Activated CD4-positive, alpha-beta T cell treated with anti-CD3 and anti-CD28 coated beads, Interleukin-2, amount 10 ng/mL, durations not matched to agents 24 days and 14 days (primary cell): ENCODE measurements at regions not wholly inside any gene's neighbourhood (a gene's known extent, or its start where the extent isn't known, plus 50 kb on each side); places are given as distances from the start of the nearest gene placed in this dataset.

Experiments used
- DNase-seq: peaks from one replicate; pipeline ENCODE4 v3.0.0; 2022
- H3K27ac Mint-ChIP-seq: one replicate; pipeline ENCODE4 v1.8.0; 2022; ENCODE audit warnings: mild to moderate bottlenecking, mixed read lengths
- H3K27me3 Mint-ChIP-seq: one replicate; pipeline ENCODE4 v1.8.0; 2022; ENCODE audit warnings: mixed read lengths
- H3K36me3 Mint-ChIP-seq: one replicate; pipeline ENCODE4 v1.8.0; 2022; ENCODE audit warnings: low read depth, mild to moderate bottlenecking, mixed read lengths
- H3K4me1 Mint-ChIP-seq: one replicate; pipeline ENCODE4 v1.8.0; 2021; ENCODE audit warnings: mixed read lengths
- H3K4me3 Mint-ChIP-seq: one replicate; pipeline ENCODE4 v1.8.0; 2022; ENCODE audit warnings: mild to moderate bottlenecking, moderate library complexity, mixed read lengths
- H3K9me3 Mint-ChIP-seq: one replicate; pipeline ENCODE4 v1.8.0; 2021; ENCODE audit warnings: mixed read lengths
- intact Hi-C: fragments of 100-400 bp; cut with micrococcal nuclease; formaldehyde crosslinking; loops from one replicate; pipeline ENCODE4 v1.15.1; 2023

- H3K9me3 Mint-ChIP-seq = peaks cover 4% of the 10 kb centered on the region
- H3K27me3 Mint-ChIP-seq = no peaks in the 10 kb centered on the region
- no peaks in the 10 kb centered on the region for H3K4me1 Mint-ChIP-seq
- no peaks in the 10 kb centered on the region for H3K36me3 Mint-ChIP-seq
- DNase-seq = no peak
- H3K4me3 Mint-ChIP-seq = no peak overlapping the region
- intact Hi-C loops = no loop called here
- H3K27ac Mint-ChIP-seq = no peak overlapping the region
Measured at GRCh38 chr3:104816716-104817115, 550.0 kb upstream of the ALCAM start.

DNA sequence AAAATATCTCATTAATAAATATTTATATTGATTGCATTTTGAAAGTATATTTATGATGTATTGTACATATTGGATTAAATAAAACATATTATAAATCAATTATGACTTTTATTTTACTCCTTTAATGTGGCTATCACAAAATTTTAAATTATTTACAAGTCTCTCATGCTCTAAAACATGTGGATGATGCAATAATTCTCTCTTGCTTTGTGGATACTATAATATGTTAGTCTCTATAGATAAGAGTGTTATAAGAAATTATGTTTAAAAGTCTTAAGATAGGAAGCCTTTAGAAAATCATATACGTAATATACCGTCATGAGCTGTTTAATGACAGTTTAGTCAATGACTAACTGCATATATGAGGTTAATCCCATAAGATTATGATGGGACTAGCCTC is 547.4 kb upstream of the ALCAM start:
- Mint-ChIP-seq H3K9me3 (peaks cover 4% of the 10 kb centered on the region), H3K27me3 (no peaks in the 10 kb centered on the region), H3K27ac (no peak overlapping the region), H3K4me1 (no peaks in the 10 kb centered on the region), H3K4me3 (no peak overlapping the region), H3K36me3 (no peaks in the 10 kb centered on the region)
- intact Hi-C loops = no loop called here
- DNase-seq = no peak

DNA sequence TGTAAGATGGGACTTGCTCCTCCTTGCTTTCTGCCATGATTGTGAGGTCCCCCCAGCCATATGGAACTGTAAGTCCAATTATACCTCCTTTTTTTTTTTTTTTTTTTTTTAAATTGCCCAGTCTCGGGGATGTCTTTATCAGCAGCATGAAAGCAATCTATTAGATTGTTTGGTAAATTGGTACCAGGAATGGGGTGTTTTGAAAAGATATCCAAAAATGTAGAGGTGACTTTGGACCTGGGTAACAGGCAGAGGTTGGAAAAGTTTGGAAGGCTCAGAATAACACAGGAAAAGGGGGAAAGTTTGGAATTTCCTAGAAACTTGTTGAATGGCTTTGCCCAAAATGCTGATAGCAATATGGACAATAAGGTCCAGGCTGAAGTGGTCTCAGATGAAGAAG is 545.8 kb upstream of the ALCAM start:
- Mint-ChIP-seq H3K27me3 (no peaks in the 10 kb centered on the region), H3K27ac (no peak overlapping the region), H3K4me1 (no peaks in the 10 kb centered on the region), H3K36me3 (no peaks in the 10 kb centered on the region), H3K9me3 (peaks cover 4% of the 10 kb centered on the region), H3K4me3 (no peak overlapping the region)
- no peak for DNase-seq
- intact Hi-C loops = no loop called here

DNA sequence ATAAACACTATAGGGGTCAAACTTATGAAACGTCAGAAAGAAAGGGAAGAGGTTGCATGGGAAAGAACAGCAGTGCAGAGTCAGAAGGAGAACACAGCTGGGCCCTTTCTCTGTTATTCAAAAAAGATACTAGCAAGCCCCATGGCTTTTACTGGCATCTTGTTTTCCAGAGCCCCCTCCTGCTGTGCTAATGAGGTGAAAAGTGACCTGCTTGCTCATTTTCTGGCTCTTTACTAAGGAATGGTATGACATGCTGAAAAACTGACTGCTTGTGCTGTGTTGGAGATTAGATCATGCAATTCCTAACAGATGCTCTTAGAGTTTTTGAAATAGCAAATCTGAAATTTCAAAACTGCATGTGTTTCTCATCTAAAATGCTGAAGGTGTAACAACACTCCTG is 541.6 kb upstream of the ALCAM start:
- Mint-ChIP-seq H3K4me3 (no peak overlapping the region), H3K4me1 (no peaks in the 10 kb centered on the region), H3K27me3 (no peaks in the 10 kb centered on the region), H3K27ac (no peak overlapping the region), H3K36me3 (no peaks in the 10 kb centered on the region), H3K9me3 (peaks cover 4% of the 10 kb centered on the region)
- intact Hi-C loops = no loop called here
- no peak for DNase-seq

GRCh38 chr3:104831071-104831470 is 535.6 kb upstream of the ALCAM start:
- no peaks in the 10 kb centered on the region for H3K9me3 Mint-ChIP-seq
- no peak for DNase-seq
- no peak overlapping the region for H3K4me3 Mint-ChIP-seq
- H3K36me3 Mint-ChIP-seq = no peaks in the 10 kb centered on the region
- H3K4me1 Mint-ChIP-seq = no peaks in the 10 kb centered on the region
- intact Hi-C loops = no loop called here
- no peak overlapping the region for H3K27ac Mint-ChIP-seq
- H3K27me3 Mint-ChIP-seq = no peaks in the 10 kb centered on the region

DNA sequence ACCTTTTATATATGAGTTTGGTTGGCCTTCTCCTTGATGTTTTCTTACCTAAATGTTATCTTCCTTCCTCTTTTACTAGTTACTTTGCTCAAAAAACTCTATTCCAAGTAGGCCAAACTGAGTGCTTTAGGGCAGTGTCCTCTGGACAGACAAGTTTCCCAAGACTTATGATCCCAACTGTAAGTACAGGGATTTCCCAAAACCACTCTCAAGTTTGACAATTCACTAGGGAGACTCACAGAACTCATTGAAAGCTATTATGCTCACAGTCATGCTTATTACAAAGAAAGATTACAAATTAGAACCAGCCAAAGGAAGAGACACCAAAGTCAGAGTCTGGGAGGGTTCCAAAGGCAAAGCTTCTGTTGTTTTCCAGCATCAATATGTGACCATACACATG is 534.2 kb upstream of the ALCAM start:
- Mint-ChIP-seq H3K27me3 (no peaks in the 10 kb centered on the region), H3K9me3 (no peaks in the 10 kb centered on the region), H3K4me3 (no peak overlapping the region), H3K4me1 (no peaks in the 10 kb centered on the region), H3K36me3 (no peaks in the 10 kb centered on the region), H3K27ac (no peak overlapping the region)
- DNase-seq = no peak
- intact Hi-C loops = no loop called here

GRCh38 chr3:104835376-104835775 is 531.3 kb upstream of the ALCAM start:
- intact Hi-C loops = no loop called here
- DNase-seq = no peak
- Mint-ChIP-seq H3K27ac (no peak overlapping the region), H3K27me3 (no peaks in the 10 kb centered on the region), H3K4me1 (no peaks in the 10 kb centered on the region), H3K36me3 (no peaks in the 10 kb centered on the region), H3K9me3 (no peaks in the 10 kb centered on the region), H3K4me3 (no peak overlapping the region)

GRCh38 chr3:104846270-104846669 is 520.4 kb upstream of the ALCAM start:
- H3K4me1 Mint-ChIP-seq = no peaks in the 10 kb centered on the region
- H3K36me3 Mint-ChIP-seq = no peaks in the 10 kb centered on the region
- peaks cover 4% of the 10 kb centered on the region for H3K9me3 Mint-ChIP-seq

GRCh38 chr3:104849070-104849469 is 517.6 kb upstream of the ALCAM start:
- intact Hi-C loops = no loop called here
- Mint-ChIP-seq H3K27me3 (no peaks in the 10 kb centered on the region), H3K36me3 (no peaks in the 10 kb centered on the region), H3K4me1 (no peaks in the 10 kb centered on the region), H3K9me3 (peaks cover 4% of the 10 kb centered on the region), H3K4me3 (no peak overlapping the region), H3K27ac (no peak overlapping the region)
- DNase-seq = no peak

More at GRCh38 chr3:104846270-104846669, 520.4 kb upstream of the ALCAM start:
- intact Hi-C loops = no loop called here
- Mint-ChIP-seq H3K27me3 (no peaks in the 10 kb centered on the region), H3K4me3 (no peak overlapping the region), H3K27ac (no peak overlapping the region)
- DNase-seq = no peak

DNA sequence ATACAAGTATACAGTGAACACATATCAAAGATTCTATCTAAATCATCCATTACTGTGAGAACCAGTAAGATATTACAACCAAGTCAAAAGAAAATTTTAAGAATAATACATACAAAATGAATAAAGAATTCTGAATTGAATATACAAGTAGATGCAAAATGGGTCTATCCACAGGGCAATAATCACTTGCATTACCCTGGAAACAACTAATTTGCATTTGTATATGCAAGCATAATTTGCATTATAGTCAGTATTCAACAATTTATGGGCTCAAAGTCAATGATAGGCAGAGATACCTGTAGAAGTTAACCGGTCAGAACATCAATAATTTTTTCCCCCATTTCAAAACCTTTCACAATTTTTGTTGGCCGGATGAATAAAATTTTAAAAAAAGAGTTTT is 512.2 kb upstream of the ALCAM start:
- intact Hi-C loops = no loop called here
- DNase-seq = no peak
- Mint-ChIP-seq H3K27ac (no peak overlapping the region), H3K9me3 (no peaks in the 10 kb centered on the region), H3K4me1 (no peaks in the 10 kb centered on the region), H3K4me3 (no peak overlapping the region), H3K36me3 (no peaks in the 10 kb centered on the region), H3K27me3 (no peaks in the 10 kb centered on the region)

DNA sequence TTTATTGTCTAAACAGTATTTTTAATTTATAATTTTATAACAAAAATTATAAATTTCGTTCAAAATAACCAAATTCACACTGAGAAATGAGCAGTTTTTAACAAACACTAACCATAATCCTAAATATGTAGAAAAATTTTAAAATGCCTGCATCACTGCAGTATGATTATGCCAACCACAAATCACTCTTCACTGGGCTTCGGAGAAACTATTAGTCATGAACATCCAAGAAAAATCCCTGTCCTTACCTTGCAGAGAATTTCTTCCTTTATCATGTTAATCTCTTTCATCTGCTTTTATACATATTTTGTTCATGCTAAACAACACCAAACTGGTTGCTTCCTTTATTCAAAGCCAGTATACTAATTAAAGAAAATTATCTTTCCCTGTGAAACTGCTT is 511.0 kb upstream of the ALCAM start:
- H3K36me3 Mint-ChIP-seq = no peaks in the 10 kb centered on the region
- no peak for DNase-seq
- intact Hi-C loops = no loop called here
- H3K27ac Mint-ChIP-seq = no peak overlapping the region
- no peak overlapping the region for H3K4me3 Mint-ChIP-seq
- H3K9me3 Mint-ChIP-seq = no peaks in the 10 kb centered on the region
- no peaks in the 10 kb centered on the region for H3K27me3 Mint-ChIP-seq
- H3K4me1 Mint-ChIP-seq = no peaks in the 10 kb centered on the region

- intact Hi-C loops = no loop called here
- Mint-ChIP-seq H3K27me3 (no peaks in the 10 kb centered on the region), H3K4me1 (no peaks in the 10 kb centered on the region), H3K36me3 (no peaks in the 10 kb centered on the region), H3K27ac (no peak overlapping the region), H3K9me3 (no peaks in the 10 kb centered on the region), H3K4me3 (no peak overlapping the region)
- no peak for DNase-seq
Measured at GRCh38 chr3:104856741-104857140, 510.0 kb upstream of the ALCAM start.

DNA sequence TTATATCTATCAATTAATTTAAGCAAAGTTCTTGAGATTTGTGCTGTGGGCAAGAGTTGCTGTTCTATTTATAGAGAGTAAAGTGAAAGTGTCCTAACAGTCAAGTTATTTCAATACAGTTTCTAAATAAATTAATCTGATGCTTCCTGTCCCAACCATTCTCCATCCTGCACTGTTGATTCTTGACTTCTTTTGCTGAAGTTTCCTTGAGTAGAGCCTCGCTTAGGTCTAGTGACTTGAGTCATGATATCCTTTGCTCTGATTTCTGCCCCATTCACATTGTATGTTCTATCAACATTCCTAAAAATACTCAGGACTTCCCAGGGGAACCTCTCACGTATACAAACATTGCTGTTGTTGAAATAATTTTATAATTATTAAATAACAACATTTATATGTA is 498.4 kb upstream of the ALCAM start:
- Mint-ChIP-seq H3K4me1 (no peaks in the 10 kb centered on the region), H3K9me3 (no peaks in the 10 kb centered on the region), H3K27me3 (no peaks in the 10 kb centered on the region), H3K27ac (no peak overlapping the region), H3K36me3 (no peaks in the 10 kb centered on the region), H3K4me3 (no peak overlapping the region)
- DNase-seq = no peak
- intact Hi-C loops = no loop called here

- no peaks in the 10 kb centered on the region for H3K36me3 Mint-ChIP-seq
- H3K4me3 Mint-ChIP-seq = no peak overlapping the region
- no peaks in the 10 kb centered on the region for H3K27me3 Mint-ChIP-seq
- intact Hi-C loops = no loop called here
- DNase-seq = no peak
- H3K9me3 Mint-ChIP-seq = no peaks in the 10 kb centered on the region
- no peaks in the 10 kb centered on the region for H3K4me1 Mint-ChIP-seq
- no peak overlapping the region for H3K27ac Mint-ChIP-seq
Measured at GRCh38 chr3:104870276-104870675, 496.4 kb upstream of the ALCAM start.

DNA sequence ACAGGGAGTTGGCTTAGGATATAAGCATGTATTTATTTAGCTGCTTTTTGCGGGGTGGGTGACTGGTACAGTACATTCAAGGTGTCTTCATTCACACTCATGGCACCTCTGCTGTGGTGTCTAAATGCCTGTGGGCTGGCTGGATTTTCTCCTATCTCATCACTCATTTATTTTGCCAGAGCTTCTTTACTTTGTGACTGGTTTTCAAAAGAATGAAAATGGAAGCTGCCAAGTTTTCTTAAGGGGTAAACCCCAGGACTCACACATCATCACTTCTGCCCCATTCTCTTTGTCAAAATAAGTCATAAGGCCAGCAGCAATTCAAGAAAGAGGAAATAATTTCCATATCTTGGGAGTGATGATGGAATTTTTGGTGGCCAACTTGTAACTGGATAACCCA is 493.4 kb upstream of the ALCAM start:
- no peak for DNase-seq
- H3K4me1 Mint-ChIP-seq = no peaks in the 10 kb centered on the region
- H3K36me3 Mint-ChIP-seq = no peaks in the 10 kb centered on the region
- no peaks in the 10 kb centered on the region for H3K27me3 Mint-ChIP-seq
- H3K27ac Mint-ChIP-seq = no peak overlapping the region
- H3K4me3 Mint-ChIP-seq = no peak overlapping the region
- H3K9me3 Mint-ChIP-seq = no peaks in the 10 kb centered on the region
- intact Hi-C loops = no loop called here

GRCh38 chr3:104878395-104878794 is 488.3 kb upstream of the ALCAM start:
- H3K27me3 Mint-ChIP-seq = no peaks in the 10 kb centered on the region
- DNase-seq = no peak
- H3K36me3 Mint-ChIP-seq = no peaks in the 10 kb centered on the region
- H3K27ac Mint-ChIP-seq = no peak overlapping the region
- no peaks in the 10 kb centered on the region for H3K9me3 Mint-ChIP-seq
- no peaks in the 10 kb centered on the region for H3K4me1 Mint-ChIP-seq
- intact Hi-C loops = no loop called here
- H3K4me3 Mint-ChIP-seq = no peak overlapping the region
